IMR-90 (cell line): ENCODE measurements at regions not wholly inside any gene's neighbourhood (a gene's known extent, or its start where the extent isn't known, plus 50 kb on each side); places are given as distances from the start of the nearest gene placed in this dataset.
A peak's percentile ranks its signal among the peaks of the same experiment; 100 is the strongest.

ENCODE experiments used
- ATAC-seq: fragments of 200-7000 bp; cut with Tn5 transposase; 2 replicates; pipeline ENCODE4 v1.9.1; 2020; ENCODE audit warnings: low read depth, mild to moderate bottlenecking, moderate library complexity
- BruUV-seq: library from RNA; stranded (reverse); fragments of 400-500 nt; replicated peaks from 2 replicates; lab custom pipeline; 2021; lab: Mats Ljungman, UMichigan
- CTCF ChIA-PET: fragments of 300-600 bp; formaldehyde crosslinking; extraction: SDS; loops from one replicate; lab custom pipeline; 2021; ENCODE audit warnings: antibody characterized with exemption; lab: Yijun Ruan, JAX
- POLR2A ChIA-PET: fragments of 300-600 bp; sonication (Branson Sonifier 250); formaldehyde crosslinking; loops from one replicate; lab custom pipeline; 2022; ENCODE audit warnings: antibody characterized with exemption; ENCODE audit not compliant: unreplicated experiment; lab: Charles Lee
- DNase-seq: peaks from one replicate; pipeline ENCODE4 v3.0.0; 2013
- H2AFZ ChIP-seq: replicated peaks from 2 replicates; pipeline ENCODE3; 2013; ENCODE audit warnings: low read length, mild to moderate bottlenecking; ENCODE audit not compliant: poor library complexity
- H2AK5ac ChIP-seq: 2 replicates; pipeline ENCODE4 v1.6.1; 2013; ENCODE audit warnings: low read depth, low read length, inconsistent platforms
- H2AK9ac ChIP-seq: replicated peaks from 2 replicates; pipeline ENCODE3; 2013; ENCODE audit warnings: mild to moderate bottlenecking, low read depth, low read length, moderate library complexity; ENCODE audit not compliant: poor library complexity
- H2BK120ac ChIP-seq: 2 replicates; pipeline ENCODE4 v1.6.1; 2013; ENCODE audit warnings: low read depth, low read length, inconsistent platforms
- H2BK15ac ChIP-seq: 3 replicates; pipeline ENCODE4 v1.6.1; 2013; ENCODE audit warnings: low read depth, low read length, inconsistent platforms
- H2BK20ac ChIP-seq: 2 replicates; pipeline ENCODE4 v1.6.1; 2013; ENCODE audit warnings: low read depth, mild to moderate bottlenecking, inconsistent platforms, low read length, moderate library complexity
- H2BK5ac ChIP-seq: 2 replicates; pipeline ENCODE4 v1.6.1; 2013; ENCODE audit warnings: mild to moderate bottlenecking, low read depth, low read length, inconsistent platforms; ENCODE audit not compliant: poor library complexity, severe bottlenecking
- H3K14ac ChIP-seq: replicated peaks from 2 replicates; pipeline ENCODE4 v1.6.1; 2013; ENCODE audit warnings: low read depth, low read length, inconsistent platforms
- H3K18ac ChIP-seq: 2 replicates; pipeline ENCODE4 v1.6.1; 2013; ENCODE audit warnings: low read depth, low read length, control low read depth
- H3K23ac ChIP-seq: 2 replicates; pipeline ENCODE4 v1.6.1; 2013; ENCODE audit warnings: low read depth, low read length, inconsistent platforms
- H3K27ac ChIP-seq: 2 replicates; pipeline ENCODE4 v1.5.1; 2013; ENCODE audit warnings: mild to moderate bottlenecking, control low read depth, low read length; ENCODE audit not compliant: insufficient read depth
- H3K27me3 ChIP-seq: 2 replicates; pipeline ENCODE4 v1.6.1; 2013; ENCODE audit warnings: low read length; ENCODE audit not compliant: control insufficient read depth, insufficient read depth
- H3K36me3 ChIP-seq: 2 replicates; pipeline ENCODE4 v1.6.1; 2013; ENCODE audit warnings: low read length, mixed read lengths; ENCODE audit not compliant: control insufficient read depth, insufficient read depth
- H3K4ac ChIP-seq: 2 replicates; pipeline ENCODE4 v1.6.1; 2013; ENCODE audit warnings: low read depth, low read length, inconsistent platforms
- H3K4me1 ChIP-seq: 2 replicates; pipeline ENCODE4 v1.6.1; 2013; ENCODE audit warnings: low read length, mixed read lengths; ENCODE audit not compliant: control insufficient read depth, insufficient read depth
- H3K4me2 ChIP-seq: 2 replicates; pipeline ENCODE4 v1.6.1; 2013; ENCODE audit warnings: low read depth, mild to moderate bottlenecking, control low read depth, low read length, moderate library complexity
- H3K4me3 ChIP-seq: 2 replicates; pipeline ENCODE4 v1.5.1; 2013; ENCODE audit warnings: low read depth, mild to moderate bottlenecking, control low read depth, low read length, moderate library complexity; ENCODE audit not compliant: insufficient read depth
- H3K56ac ChIP-seq: 2 replicates; pipeline ENCODE4 v1.6.1; 2013; ENCODE audit warnings: low read length, inconsistent platforms; ENCODE audit not compliant: insufficient read depth; ENCODE audit errors: extremely low read depth
- H3K79me1 ChIP-seq, 2 experiments: 2 replicates each; pipeline ENCODE4 v1.6.1; 2013; ENCODE audit warnings: low read length in 2 of 2, inconsistent platforms in 1 of 2, low read depth in 1 of 2
- H3K9ac ChIP-seq: 2 replicates; pipeline ENCODE4 v1.6.1; 2013; ENCODE audit warnings: low read depth, low read length, control low read depth
- H3K9me1 ChIP-seq: 2 replicates; pipeline ENCODE4 v1.6.1; 2013; ENCODE audit warnings: low read length, inconsistent platforms; ENCODE audit not compliant: insufficient read depth
- H3K9me3 ChIP-seq: 2 replicates; pipeline ENCODE4 v1.6.1; 2013; ENCODE audit warnings: low read length; ENCODE audit not compliant: control insufficient read depth, insufficient read depth
- H4K20me1 ChIP-seq: 2 replicates; pipeline ENCODE4 v1.6.1; 2013; ENCODE audit warnings: low read length, inconsistent platforms; ENCODE audit not compliant: insufficient read depth
- H4K5ac ChIP-seq: 2 replicates; pipeline ENCODE4 v1.6.1; 2013; ENCODE audit warnings: mild to moderate bottlenecking, low read depth, low read length, control low read depth
- H4K8ac ChIP-seq, 2 experiments: 2 replicates each; pipeline ENCODE4 v1.6.1; 2013; ENCODE audit warnings: low read depth in 2 of 2, low read length in 2 of 2, control low read depth in 1 of 2, inconsistent platforms in 1 of 2
- H4K91ac ChIP-seq: 2 replicates; pipeline ENCODE4 v1.6.1; 2013; ENCODE audit warnings: low read depth, low read length, inconsistent platforms; ENCODE audit not compliant: insufficient read depth
- BHLHE40 ChIP-seq: fragments of 150-350 bp; IDR thresholded peaks from 2 replicates; pipeline ENCODE4 v1.6.1; 2016; ENCODE audit warnings: mild to moderate bottlenecking, low read depth, low read length
- CEBPB ChIP-seq: IDR thresholded peaks from 2 replicates; pipeline ENCODE4 v1.6.1; 2012; ENCODE audit warnings: low read depth, low read length, improper control_type of control experiment
- CHD1 ChIP-seq: IDR thresholded peaks from 2 replicates; pipeline ENCODE4 v1.6.1; 2012; ENCODE audit warnings: low read depth, low read length, improper control_type of control experiment
- ELK1 ChIP-seq: fragments of 150-350 bp; IDR thresholded peaks from 2 replicates; pipeline ENCODE4 v1.6.1; 2016; ENCODE audit warnings: low read depth, mild to moderate bottlenecking, low read length, moderate library complexity, borderline replicate concordance
- MAZ ChIP-seq: IDR thresholded peaks from 2 replicates; pipeline ENCODE4 v1.6.1; 2012; ENCODE audit warnings: low read depth, mild to moderate bottlenecking, low read length, improper control_type of control experiment, moderate library complexity, borderline replicate concordance
- NFE2L2 ChIP-seq: fragments of 150-350 bp; IDR thresholded peaks from 2 replicates; pipeline ENCODE4 v1.6.1; 2016; ENCODE audit warnings: low read depth, mild to moderate bottlenecking, low read length
- RAD21 ChIP-seq: IDR thresholded peaks from 2 replicates; pipeline ENCODE4 v1.6.1; 2012; ENCODE audit warnings: low read length, improper control_type of control experiment
- RFX5 ChIP-seq: IDR thresholded peaks from 2 replicates; pipeline ENCODE4 v1.8.0; 2012; ENCODE audit warnings: low read depth, mild to moderate bottlenecking, low read length, moderate library complexity
- SMC3 ChIP-seq: fragments of 150-350 bp; IDR thresholded peaks from 2 replicates; pipeline ENCODE4 v1.6.1; 2016; ENCODE audit warnings: low read depth, mild to moderate bottlenecking, antibody characterized with exemption, low read length, moderate library complexity
- USF2 ChIP-seq: fragments of 150-350 bp; IDR thresholded peaks from 2 replicates; pipeline ENCODE4 v1.6.1; 2017; ENCODE audit warnings: mild to moderate bottlenecking, antibody characterized with exemption, low read length, low read depth
- WGBS, 2 experiments: methylation state at CpG; one replicate each; pipeline versions ENCODE4 v1.1.5 to v1.1.7; 2013; ENCODE audit warnings: missing lambda C conversion rate in 2 of 2; ENCODE audit not compliant: insufficient read length in 1 of 2; ENCODE audit errors: extremely low coverage in 2 of 2; 5-methylcytosine and 5-hydroxymethylcytosine counted together
- dilution Hi-C: fragments of 300-500 bp; cut with HindIII; formaldehyde crosslinking; loops from one replicate; pipeline ENCODE4 v1.14.3; 2018; ENCODE audit warnings: low sequenced_read_pairs; ENCODE audit not compliant: unreplicated experiment
- in situ Hi-C: fragments of 300-500 bp; cut with MboI; formaldehyde crosslinking; loops from 3 replicates; pipeline ENCODE4 v1.14.3; 2019; ENCODE audit warnings: low sequenced_read_pairs, inconsistent platforms, mixed read lengths
- intact Hi-C: fragments of 100-400 bp; cut with micrococcal nuclease; formaldehyde crosslinking; loops from 2 replicates; pipeline ENCODE4 v1.10.0; 2022

- TF ChIP-seq USF2 (no peak), RAD21 (peak; percentile 35)
Measured at GRCh38 chr21:41615613-41616012, 107.7 kb upstream of the TMPRSS2 start (continued).

GRCh38 chr21:41614511-41614910, 106.6 kb upstream of the TMPRSS2 start:
- Histone ChIP-seq H4K20me1 (peaks cover 6% of the 10 kb centered on the region; the same call in 1 of the 2 replicates), H3K14ac (no peak overlapping the region), H2BK120ac (no peak overlapping the region), H3K79me1 (no peaks in the 10 kb centered on the region), H4K91ac (no peak overlapping the region), H3K4me3 (no peak overlapping the region), H3K18ac (no peak overlapping the region), H2BK15ac (no peak overlapping the region), H3K36me3 (no peaks in the 10 kb centered on the region), H2BK5ac (no peak overlapping the region), H3K23ac (no peak overlapping the region), H2AFZ (no peak overlapping the region), H3K4me1 (peaks cover 19% of the 10 kb centered on the region), H3K9me1 (peaks cover 15% of the 10 kb centered on the region), H2AK9ac (no peak overlapping the region), H3K27me3 (peaks cover 7% of the 10 kb centered on the region; the same call in 1 of the 2 replicates), H3K4me2 (no peak overlapping the region), H2BK20ac (peak overlapping the region; percentile 21; the same call in 1 of the 2 replicates), H4K5ac (no peak overlapping the region), H3K56ac (no peak overlapping the region), H3K27ac (no peak overlapping the region), H3K9me3 (no peaks in the 10 kb centered on the region), H2AK5ac (peak overlapping the region; percentile 72), H4K8ac (no peak overlapping the region), H3K4ac (no peak overlapping the region; the same call in 1 of the 2 replicates), H3K9ac (no peak overlapping the region)
- dilution Hi-C loops = no loop called here
- ATAC-seq (no peak), DNase-seq (no peak)
- POLR2A ChIA-PET = no interaction called here
- TF ChIP-seq CHD1 (no peak), MAZ (no peak), CEBPB (no peak), RFX5 (no peak), NFE2L2 (no peak), SMC3 (no peak), ELK1 (no peak), RAD21 (no peak), USF2 (no peak), BHLHE40 (no peak)
- CTCF ChIA-PET = interaction anchor here (2.3 kb wide), 1 partner anchor 164 kb away, joined by 10 read pairs; no protein-coding TSS in a partner anchor
- BruUV-seq = no TSS peak
- intact Hi-C loops = loop anchor here (2.0 kb wide), 1 partner anchor 264 kb away; the partner anchor contains the start of gene PRDM15
- in situ Hi-C loops = loop anchor here (5.0 to 10.0 kb wide), 2 partner anchors 203 to 500 kb away; no protein-coding TSS in a partner anchor
- WGBS, 2 experiments = no CpG with 5 or more reads among the region's 12 CpGs
